ENCODE measurements at regions not wholly inside any gene's neighbourhood (a gene's known extent, or its start where the extent isn't known, plus 50 kb on each side); places are given as distances from the start of the nearest gene placed in this dataset.

- no peak for TF ChIP-seq CBFB (CRISPR knock-in tag; IDR thresholded peaks at IDR 0.05)
- peak; percentile 93 for TF ChIP-seq CTCF (CRISPR knock-in tag; IDR thresholded peaks at IDR 0.05)
- peak; percentile 74 for TF ChIP-seq ZSCAN31 (CRISPR knock-in tag; IDR thresholded peaks at IDR 0.05; ENCODE audit: low read depth)
- TF ChIP-seq GATA4 (IDR thresholded peaks at IDR 0.05; ENCODE audit: borderline replicate concordance, low read depth), result no peak; the same call in 1 of the 2 replicates
Measured at GRCh38 chr20:30376767-30377658, 880.5 kb upstream of the DEFB115 start.
